22Rv1 (cell line): ENCODE measurements at regions not wholly inside any gene's neighbourhood (a gene's known extent, or its start where the extent isn't known, plus 50 kb on each side); places are given as distances from the start of the nearest gene placed in this dataset.

Experiments
- ZFX ChIP-seq: fragments of 450-650 bp; IDR thresholded peaks from 2 replicates; pipeline ENCODE4 v1.6.1; 2017; ENCODE audit warnings: antibody characterized with exemption, borderline replicate concordance
- TF ChIP-seq, protein P1 (sequence below): fragments of 450-650 bp; IDR thresholded peaks from 2 replicates; pipeline ENCODE4 v1.5.1; 2017; ENCODE audit warnings: mild to moderate bottlenecking

GRCh38 chr14:29089849-29090248 is 323.3 kb downstream of the FOXG1 start:
- no peak for TF ChIP-seq ZFX
- TF ChIP-seq, protein P1, sequence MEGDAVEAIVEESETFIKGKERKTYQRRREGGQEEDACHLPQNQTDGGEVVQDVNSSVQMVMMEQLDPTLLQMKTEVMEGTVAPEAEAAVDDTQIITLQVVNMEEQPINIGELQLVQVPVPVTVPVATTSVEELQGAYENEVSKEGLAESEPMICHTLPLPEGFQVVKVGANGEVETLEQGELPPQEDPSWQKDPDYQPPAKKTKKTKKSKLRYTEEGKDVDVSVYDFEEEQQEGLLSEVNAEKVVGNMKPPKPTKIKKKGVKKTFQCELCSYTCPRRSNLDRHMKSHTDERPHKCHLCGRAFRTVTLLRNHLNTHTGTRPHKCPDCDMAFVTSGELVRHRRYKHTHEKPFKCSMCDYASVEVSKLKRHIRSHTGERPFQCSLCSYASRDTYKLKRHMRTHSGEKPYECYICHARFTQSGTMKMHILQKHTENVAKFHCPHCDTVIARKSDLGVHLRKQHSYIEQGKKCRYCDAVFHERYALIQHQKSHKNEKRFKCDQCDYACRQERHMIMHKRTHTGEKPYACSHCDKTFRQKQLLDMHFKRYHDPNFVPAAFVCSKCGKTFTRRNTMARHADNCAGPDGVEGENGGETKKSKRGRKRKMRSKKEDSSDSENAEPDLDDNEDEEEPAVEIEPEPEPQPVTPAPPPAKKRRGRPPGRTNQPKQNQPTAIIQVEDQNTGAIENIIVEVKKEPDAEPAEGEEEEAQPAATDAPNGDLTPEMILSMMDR, result no peak
